NCI-H2081 (cell line): ENCODE measurements at regions not wholly inside any gene's neighbourhood (a gene's known extent, or its start where the extent isn't known, plus 50 kb on each side); places are given as distances from the start of the nearest gene placed in this dataset.
"Not testable (repeated sequence)": the region's sequence is repeated elsewhere in the genome, so short reads cannot be mapped to it uniquely, and the experiment has no call there.

ENCODE experiments used
- DNase-seq, 2 experiments: peaks; one replicate each; lab custom pipeline; 2025; lab: John Stamatoyannopoulos, UW

DNA sequence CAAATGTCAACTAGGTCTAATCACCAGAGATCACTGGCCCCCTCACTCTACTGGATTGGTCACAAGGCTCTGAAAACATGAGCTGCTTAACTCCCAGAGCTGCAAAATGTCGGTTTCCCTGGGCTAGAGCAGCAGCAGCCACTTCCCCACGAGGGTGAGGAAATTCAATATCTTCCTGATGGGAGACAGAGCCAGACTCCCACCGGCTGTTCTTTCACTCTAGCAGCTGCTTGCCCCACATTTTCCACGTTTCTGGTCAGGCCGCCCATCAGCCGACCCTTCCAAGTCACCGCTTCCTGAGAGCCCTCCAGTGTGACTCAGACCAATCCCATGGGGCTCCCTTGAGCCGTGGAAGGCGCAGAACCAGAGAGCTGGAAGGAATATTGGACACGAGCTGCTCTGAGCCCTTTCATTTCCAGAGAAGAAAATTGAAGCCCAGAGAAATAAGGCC, 227.0 kb downstream of the ADAMTS15 start:
- no peak for DNase-seq

- no peak for DNase-seq
These were observed 227.5 kb downstream of the ADAMTS15 start for GRCh38 chr11:130675917-130676316.

- no peak for DNase-seq
These were observed 229.2 kb downstream of the ADAMTS15 start for GRCh38 chr11:130677486-130678153.

DNA sequence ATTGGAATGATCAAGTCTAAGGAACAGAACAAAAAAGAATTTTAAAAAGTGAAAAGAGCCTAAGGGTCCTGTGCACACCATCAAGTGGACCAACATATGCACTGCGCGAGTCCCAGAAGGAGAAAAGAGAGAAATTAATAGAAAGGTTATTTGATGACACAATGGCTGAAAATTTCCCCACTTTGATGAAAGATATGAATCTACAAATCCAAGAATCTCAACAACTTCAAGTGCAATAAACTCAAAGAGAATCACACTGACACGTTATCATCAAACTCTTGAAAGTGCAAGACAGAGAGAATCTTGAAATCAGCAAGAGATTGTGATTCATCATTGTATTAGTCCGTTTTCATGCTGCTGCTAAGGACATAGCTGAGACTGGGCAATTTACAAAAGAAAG, 230.8 kb downstream of the ADAMTS15 start:
- DNase-seq = no peak

DNA sequence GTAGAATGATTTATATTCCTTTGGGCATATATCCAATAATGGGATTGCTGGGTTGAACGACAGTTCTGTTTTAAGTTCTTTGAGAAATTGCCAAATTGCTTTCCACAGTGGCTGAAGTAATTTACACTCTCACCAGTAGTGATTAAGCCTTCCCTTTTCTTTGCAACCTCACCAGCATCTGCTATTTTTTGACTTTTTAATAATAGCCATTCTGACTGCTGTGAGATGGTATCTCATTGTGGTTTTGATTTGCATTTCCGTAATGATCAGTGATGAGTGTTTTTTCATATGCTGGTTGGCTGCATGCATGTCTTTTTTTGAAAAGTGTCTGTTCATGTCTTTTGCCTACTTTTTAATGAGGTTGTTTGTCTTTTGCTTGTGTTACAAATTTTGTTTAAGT, 233.8 kb downstream of the SNX19 start:
- not testable (repeated sequence) for DNase-seq

- DNase-seq = no peak
These were observed 226.9 kb downstream of the SNX19 start for GRCh38 chr11:130689222-130689908.

DNA sequence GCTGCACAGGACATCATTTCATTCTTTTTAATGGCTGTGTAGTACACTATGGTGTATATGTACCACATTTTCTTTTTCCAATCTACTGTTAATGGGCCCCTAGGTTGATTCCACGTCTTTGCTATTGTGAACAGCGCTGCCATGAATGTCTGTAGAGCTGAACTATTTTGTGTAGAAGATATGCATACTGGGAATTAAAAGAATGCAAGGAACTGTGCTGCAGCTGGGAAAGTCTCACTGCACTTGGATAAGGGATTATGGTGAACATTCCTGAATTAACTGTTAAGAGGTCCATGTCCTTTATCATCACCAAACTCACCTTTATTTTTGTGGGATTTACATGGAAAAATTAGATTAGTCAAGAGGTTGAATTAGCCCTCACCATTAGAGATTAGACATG, 224.7 kb downstream of the SNX19 start:
- no peak for DNase-seq

DNA sequence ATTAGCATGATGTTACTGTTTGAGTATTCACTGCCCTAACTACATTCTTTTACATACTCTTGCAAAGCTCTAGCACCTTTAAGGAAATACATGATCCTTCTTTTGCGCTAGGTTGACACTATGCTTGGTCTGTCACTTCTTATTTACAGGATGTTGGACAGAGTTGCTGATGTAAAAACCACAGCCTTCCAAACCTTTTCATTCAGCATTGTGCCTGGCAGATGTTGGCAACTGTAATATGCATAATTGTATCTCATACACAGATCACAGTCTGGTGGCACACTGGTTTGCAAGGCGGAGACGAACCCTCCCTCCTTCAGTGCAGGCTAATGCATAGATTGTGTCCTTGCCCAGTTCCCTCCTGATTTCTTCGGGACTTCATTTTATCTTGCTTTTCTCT, 224.1 kb downstream of the SNX19 start:
- DNase-seq = no peak

- DNase-seq = no peak
These were observed 222.7 kb downstream of the SNX19 start for GRCh38 chr11:130693543-130693942.

- no peak for DNase-seq
These were observed 221.7 kb downstream of the SNX19 start for GRCh38 chr11:130694488-130695045.

- DNase-seq = no peak
These were observed 218.1 kb downstream of the SNX19 start for GRCh38 chr11:130698174-130698573.

GRCh38 chr11:130699561-130699960, 216.7 kb downstream of the SNX19 start:
- DNase-seq = no peak

GRCh38 chr11:130700092-130700491, 216.2 kb downstream of the SNX19 start:
- no peak for DNase-seq

DNA sequence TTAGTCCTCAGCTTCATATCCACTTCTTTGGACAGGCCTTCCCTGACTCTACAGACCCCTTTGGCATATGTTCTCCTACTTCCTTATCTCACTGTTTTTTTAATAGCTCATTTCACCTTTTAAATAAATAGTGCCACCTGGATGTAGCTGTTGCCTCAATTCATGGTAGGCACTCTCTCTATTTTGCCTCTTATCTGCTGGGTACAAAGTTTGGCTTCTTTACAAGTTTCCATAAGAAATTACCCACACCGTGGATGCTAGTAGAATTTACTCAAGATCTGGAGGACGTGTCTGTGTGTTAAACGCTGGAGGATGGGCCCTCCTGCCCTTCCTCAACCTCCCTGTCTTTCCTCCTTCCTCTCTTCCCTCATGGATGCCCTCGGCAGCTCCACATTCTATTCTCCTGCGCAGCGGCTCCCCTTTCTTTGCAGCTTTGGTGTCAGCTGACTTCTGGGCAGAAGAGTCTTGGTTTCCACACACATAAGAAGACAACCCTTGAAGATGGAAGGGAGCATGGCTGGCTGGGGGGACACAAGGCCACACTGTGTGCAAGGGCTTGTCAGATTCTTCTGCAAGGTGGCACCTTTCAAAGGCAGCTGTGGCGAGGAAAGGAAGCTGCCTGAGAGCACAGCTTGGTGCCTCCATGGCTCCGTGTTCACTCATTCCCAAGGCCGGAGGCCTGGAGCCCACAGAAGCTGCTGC, 212.6 kb downstream of the SNX19 start:
- no peak for DNase-seq

GRCh38 chr11:130705670-130706421, 210.4 kb downstream of the SNX19 start:
- DNase-seq = no peak

DNA sequence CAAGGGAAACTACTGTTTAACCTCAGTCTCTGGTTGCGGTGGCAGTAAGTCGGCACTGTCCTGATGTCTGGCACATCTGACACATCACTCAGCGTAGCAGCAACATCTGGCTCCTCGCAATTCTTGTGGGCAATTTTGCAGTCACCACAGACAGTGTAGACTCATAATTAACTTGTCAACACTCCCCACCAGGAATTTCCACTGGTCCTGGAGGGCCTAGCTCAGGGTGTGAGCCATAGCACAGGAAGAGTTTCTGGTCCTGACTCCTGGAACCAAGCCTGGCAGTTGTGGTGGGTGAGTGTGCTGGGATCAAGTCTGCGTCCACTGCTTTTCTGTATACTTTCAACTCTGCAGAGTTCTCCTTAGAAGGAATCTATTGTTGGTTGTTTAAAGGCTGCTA, 209.7 kb downstream of the SNX19 start:
- DNase-seq = no peak

GRCh38 chr11:130707217-130707616, 209.1 kb downstream of the SNX19 start:
- no peak for DNase-seq

GRCh38 chr11:130709531-130709930, 206.7 kb downstream of the SNX19 start:
- no peak for DNase-seq

- no peak for DNase-seq
These were observed 206.3 kb downstream of the SNX19 start for GRCh38 chr11:130710021-130710420.

DNA sequence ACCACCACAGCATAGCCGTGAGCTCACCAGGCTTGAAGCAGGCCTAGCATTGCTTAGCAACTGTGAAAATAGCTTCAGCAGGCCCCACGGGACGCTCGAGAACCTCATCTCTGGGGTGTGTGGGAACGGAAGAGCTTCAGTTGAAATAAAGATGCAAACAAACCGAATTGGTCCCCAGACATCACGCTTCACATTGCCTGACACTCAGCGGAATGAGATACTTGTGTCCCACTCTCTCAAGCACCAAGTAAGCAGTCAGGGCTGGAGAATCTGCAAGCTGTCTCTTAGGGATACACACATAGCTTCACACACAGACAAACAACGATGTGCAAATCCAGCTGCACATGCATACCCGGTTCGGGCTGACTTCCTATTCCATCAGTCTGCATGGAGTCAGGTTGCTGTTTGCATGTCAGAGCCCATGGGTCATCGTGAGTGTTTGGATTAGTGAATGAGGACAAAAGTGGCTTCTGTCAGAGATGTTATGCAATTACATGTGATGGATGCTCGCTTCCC, 205.7 kb downstream of the SNX19 start:
- peak in 1 of 2 experiments; percentile 8 for DNase-seq

- DNase-seq = peak in 1 of 2 experiments; percentile 15
These were observed 205.1 kb downstream of the SNX19 start for GRCh38 chr11:130711193-130711592.

DNA sequence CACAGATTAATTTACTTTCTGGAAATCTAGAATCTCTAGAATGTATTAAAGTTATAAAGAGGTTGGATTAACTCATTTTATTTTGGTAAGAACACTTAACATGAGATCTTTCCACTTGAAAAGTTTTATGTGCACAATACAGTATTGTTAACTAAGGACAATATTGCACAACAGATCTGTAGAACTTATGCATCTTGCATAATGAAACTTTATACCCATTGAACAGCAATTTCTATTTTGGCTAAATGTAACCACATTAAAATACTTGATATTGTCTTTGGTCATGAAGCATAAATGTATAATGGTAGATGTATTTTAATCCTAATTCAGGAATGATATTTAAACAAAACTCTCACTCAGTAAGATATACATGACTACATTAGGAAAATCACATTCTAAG, 203.8 kb downstream of the SNX19 start:
- DNase-seq = no peak
